GM12891 (cell line): ENCODE measurements at regions not wholly inside any gene's neighbourhood (a gene's known extent, or its start where the extent isn't known, plus 50 kb on each side); places are given as distances from the start of the nearest gene placed in this dataset.

ENCODE experiments used
- POLR2A ChIP-seq: IDR thresholded peaks from 2 replicates; pipeline ENCODE4 v1.6.1; 2011; ENCODE audit warnings: low read depth, low read length, control low read depth
- POLR2AphosphoS5 ChIP-seq: IDR thresholded peaks from 2 replicates; pipeline ENCODE4 v1.6.1; 2011; ENCODE audit warnings: low read depth, low read length, control low read depth
- SPI1 ChIP-seq: IDR thresholded peaks from 2 replicates; pipeline ENCODE4 v1.6.1; 2011; ENCODE audit warnings: low read depth, low read length, control low read depth

DNA sequence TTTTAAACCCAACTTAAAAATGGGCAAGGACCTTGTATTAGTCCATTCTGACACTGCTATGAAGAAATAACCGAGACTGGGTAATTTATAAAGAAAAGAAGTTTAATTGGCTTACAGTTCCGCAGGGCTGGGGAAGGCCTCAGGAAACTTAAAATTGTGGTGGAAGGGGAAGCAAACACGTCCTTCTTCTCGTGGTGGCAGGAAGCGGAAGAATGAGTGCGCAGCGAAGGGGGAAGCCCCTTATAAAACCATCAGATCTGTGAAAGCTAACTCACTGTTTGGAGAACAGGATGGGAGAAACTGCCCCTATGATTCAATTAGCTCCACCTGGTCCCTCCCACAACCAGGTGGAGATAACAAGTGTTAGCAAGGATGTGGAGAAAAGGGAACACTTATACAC, 237.7 kb downstream of the SEC16B start:
- TF ChIP-seq POLR2A (no peak), SPI1 (no peak), POLR2AphosphoS5 (no peak)
